ENCODE measurements at regions not wholly inside any gene's neighbourhood (a gene's known extent, or its start where the extent isn't known, plus 50 kb on each side); places are given as distances from the start of the nearest gene placed in this dataset.

DNA sequence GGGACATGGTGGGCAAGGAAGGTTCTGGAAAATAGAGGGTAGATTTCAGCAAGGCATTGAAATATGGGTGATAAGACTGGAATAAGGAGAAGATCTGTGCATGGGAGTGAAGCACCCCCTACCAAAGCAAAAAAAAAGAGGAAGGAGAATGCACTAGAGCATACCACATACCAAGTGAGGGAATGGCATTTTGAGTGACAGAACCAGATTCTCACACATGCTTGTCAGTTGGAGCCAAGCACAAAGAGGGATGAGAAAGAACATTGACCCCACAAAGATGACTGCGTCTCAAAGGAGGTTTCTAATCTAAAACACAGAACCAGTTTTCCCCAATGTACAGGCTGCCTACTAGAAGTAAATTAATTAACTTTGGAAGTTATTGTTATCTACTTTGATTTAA lies 140.3 kb upstream of the SMAD1 start:
- TF ChIP-seq CTCF (IDR thresholded peaks at IDR 0.05; ENCODE audit: poor library complexity, severe bottlenecking), result no peak
- ATAC-seq (ENCODE audit: low read depth) (no peak), DNase-seq (ENCODE audit: low spot score) (no peak)
- H3K4me1 ChIP-seq (ENCODE audit: insufficient read depth, poor library complexity, severe bottlenecking), result no peaks in the 10 kb centered on the region
- H3K36me3 ChIP-seq (ENCODE audit: low read depth), result no peaks in the 10 kb centered on the region
- H3K27ac ChIP-seq (ENCODE audit: poor library complexity, severe bottlenecking), result no peak overlapping the region
- H3K4me3 ChIP-seq (ENCODE audit: severe bottlenecking), result no peak overlapping the region
- no peaks in the 10 kb centered on the region for H3K9me3 ChIP-seq (ENCODE audit: severe bottlenecking)
- no peaks in the 10 kb centered on the region for H3K27me3 ChIP-seq (ENCODE audit: insufficient read depth, poor library complexity, severe bottlenecking)

DNA sequence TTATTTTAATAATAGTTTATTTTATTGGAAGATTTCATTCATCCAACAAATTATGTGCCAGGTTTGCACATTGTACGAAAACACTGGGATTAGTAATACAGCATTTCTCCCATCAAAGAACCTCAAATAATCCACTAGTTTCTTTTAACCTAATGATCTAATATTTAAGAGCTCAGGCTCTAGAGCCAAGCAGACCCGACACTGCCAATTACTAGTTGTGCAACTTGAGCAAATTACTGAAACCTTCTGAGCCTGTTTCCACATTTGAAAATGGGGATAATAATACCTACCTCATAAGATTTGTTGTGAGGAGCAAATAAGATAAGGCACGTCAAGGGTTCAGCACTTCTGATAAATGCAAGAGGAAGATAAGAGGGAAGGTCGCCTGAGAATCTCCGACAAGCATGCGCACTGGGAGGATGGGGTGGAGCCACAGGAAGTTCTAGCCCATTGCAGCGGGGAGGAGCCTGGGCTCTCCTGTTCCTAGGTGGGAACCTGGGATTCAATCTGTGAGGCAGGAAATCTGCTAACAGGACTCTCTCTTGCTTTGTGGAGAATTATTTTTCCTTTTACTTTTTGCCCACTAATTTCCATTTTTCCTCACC lies 141.5 kb upstream of the SMAD1 start:
- no peak for ATAC-seq (ENCODE audit: low read depth)
- H3K36me3 ChIP-seq (ENCODE audit: low read depth), result no peaks in the 10 kb centered on the region
- no peaks in the 10 kb centered on the region for H3K4me1 ChIP-seq (ENCODE audit: insufficient read depth, poor library complexity, severe bottlenecking)
- no peak overlapping the region for H3K4me3 ChIP-seq (ENCODE audit: severe bottlenecking)
- DNase-seq (ENCODE audit: low spot score), result no peak
- H3K27ac ChIP-seq (ENCODE audit: poor library complexity, severe bottlenecking), result no peak overlapping the region
- no peaks in the 10 kb centered on the region for H3K9me3 ChIP-seq (ENCODE audit: severe bottlenecking)
- no peak for TF ChIP-seq CTCF (IDR thresholded peaks at IDR 0.05; ENCODE audit: poor library complexity, severe bottlenecking)
- H3K27me3 ChIP-seq (ENCODE audit: insufficient read depth, poor library complexity, severe bottlenecking), result no peaks in the 10 kb centered on the region

DNA sequence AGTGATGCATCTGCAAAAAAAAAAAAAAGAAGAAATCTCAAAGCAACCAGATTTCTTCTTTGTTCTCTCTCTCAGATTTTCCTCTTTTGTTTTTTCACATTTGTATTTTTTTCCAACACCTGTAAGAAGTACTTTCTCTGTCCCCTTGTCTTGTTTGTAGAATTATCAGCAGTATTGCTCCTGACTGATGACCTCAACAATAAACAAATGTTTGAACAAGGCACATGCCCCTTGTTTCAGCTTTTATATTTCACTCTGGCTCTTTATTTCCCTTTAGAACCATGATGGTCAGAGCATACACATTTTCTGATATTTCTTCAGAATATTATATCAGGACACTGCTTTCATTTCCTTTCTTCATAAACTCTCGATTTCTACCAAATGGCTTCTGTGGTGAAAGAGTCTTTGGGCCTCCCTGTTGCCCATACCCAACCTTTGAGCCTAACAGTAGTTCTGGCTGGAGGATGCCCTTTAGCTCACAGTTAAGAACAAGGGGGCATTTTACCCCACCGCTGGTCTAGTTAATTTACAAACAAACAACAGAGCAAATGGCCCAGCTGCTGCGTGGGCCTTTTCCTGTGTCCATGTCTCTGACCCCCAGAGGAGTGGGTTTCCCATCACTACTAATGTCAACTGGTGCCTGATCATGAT lies 142.5 kb upstream of the SMAD1 start:
- Histone ChIP-seq H3K27ac (ENCODE audit: poor library complexity, severe bottlenecking) (no peak overlapping the region), H3K36me3 (ENCODE audit: low read depth) (no peaks in the 10 kb centered on the region), H3K9me3 (ENCODE audit: severe bottlenecking) (no peaks in the 10 kb centered on the region), H3K4me3 (ENCODE audit: severe bottlenecking) (no peak overlapping the region), H3K27me3 (ENCODE audit: insufficient read depth, poor library complexity, severe bottlenecking) (no peaks in the 10 kb centered on the region), H3K4me1 (ENCODE audit: insufficient read depth, poor library complexity, severe bottlenecking) (no peaks in the 10 kb centered on the region)
- DNase-seq (ENCODE audit: low spot score) (no peak), ATAC-seq (ENCODE audit: low read depth) (no peak)
- TF ChIP-seq CTCF (IDR thresholded peaks at IDR 0.05; ENCODE audit: poor library complexity, severe bottlenecking), result no peak

DNA sequence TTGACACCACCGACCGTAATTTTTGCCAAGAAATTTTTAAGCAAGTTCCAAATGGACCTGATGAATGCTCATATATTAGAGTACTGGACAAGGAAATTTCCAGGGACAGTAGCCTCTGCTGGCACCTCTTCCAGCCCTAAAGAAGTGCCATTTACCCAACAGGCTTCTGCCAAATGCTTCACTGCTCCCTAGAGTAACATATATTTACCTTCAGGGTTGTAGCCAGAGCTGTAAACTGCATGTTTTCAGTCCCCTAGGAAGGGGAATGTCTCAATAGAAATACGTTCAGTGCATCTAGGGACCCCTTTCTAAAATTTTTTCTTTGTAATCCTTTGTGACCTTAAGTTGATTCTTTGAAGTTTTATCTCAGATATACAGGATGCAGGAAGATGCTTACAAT lies 143.1 kb upstream of the SMAD1 start:
- ATAC-seq (ENCODE audit: low read depth) (no peak), DNase-seq (ENCODE audit: low spot score) (no peak)
- H3K27ac ChIP-seq (ENCODE audit: poor library complexity, severe bottlenecking), result no peak overlapping the region
- H3K4me1 ChIP-seq (ENCODE audit: insufficient read depth, poor library complexity, severe bottlenecking), result no peaks in the 10 kb centered on the region
- no peak for TF ChIP-seq CTCF (IDR thresholded peaks at IDR 0.05; ENCODE audit: poor library complexity, severe bottlenecking)
- no peaks in the 10 kb centered on the region for H3K9me3 ChIP-seq (ENCODE audit: severe bottlenecking)
- H3K27me3 ChIP-seq (ENCODE audit: insufficient read depth, poor library complexity, severe bottlenecking), result no peaks in the 10 kb centered on the region
- no peaks in the 10 kb centered on the region for H3K36me3 ChIP-seq (ENCODE audit: low read depth)
- H3K4me3 ChIP-seq (ENCODE audit: severe bottlenecking), result no peak overlapping the region

DNA sequence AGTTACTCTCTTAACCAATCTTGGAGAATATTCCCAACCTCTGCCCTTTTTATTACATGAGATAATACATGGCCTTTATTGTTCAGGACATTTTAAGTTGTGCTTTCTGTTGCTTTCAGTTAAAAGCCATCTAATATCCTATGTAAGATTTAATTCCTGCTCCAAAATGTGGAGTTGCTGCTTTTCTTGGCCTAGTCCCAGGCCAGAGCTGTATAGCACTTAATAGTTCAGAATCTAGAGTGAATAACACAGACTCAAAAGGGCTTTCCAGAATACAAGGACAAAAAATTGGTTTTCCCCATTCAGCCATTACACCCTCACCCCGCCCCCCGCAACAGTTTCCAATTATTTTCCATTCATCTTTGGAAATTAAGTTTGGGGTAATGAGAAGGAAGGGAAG lies 144.3 kb upstream of the SMAD1 start:
- Histone ChIP-seq H3K27me3 (ENCODE audit: insufficient read depth, poor library complexity, severe bottlenecking) (no peaks in the 10 kb centered on the region), H3K4me3 (ENCODE audit: severe bottlenecking) (no peak overlapping the region), H3K36me3 (ENCODE audit: low read depth) (no peaks in the 10 kb centered on the region), H3K9me3 (ENCODE audit: severe bottlenecking) (no peaks in the 10 kb centered on the region), H3K4me1 (ENCODE audit: insufficient read depth, poor library complexity, severe bottlenecking) (no peaks in the 10 kb centered on the region), H3K27ac (ENCODE audit: poor library complexity, severe bottlenecking) (no peak overlapping the region)
- TF ChIP-seq CTCF (IDR thresholded peaks at IDR 0.05; ENCODE audit: poor library complexity, severe bottlenecking), result no peak
- ATAC-seq (ENCODE audit: low read depth) (no peak), DNase-seq (ENCODE audit: low spot score) (no peak)

All from RWPE2 (cell line).